ENCODE measurements at regions not wholly inside any gene's neighbourhood (a gene's known extent, or its start where the extent isn't known, plus 50 kb on each side); places are given as distances from the start of the nearest gene placed in this dataset.

DNA sequence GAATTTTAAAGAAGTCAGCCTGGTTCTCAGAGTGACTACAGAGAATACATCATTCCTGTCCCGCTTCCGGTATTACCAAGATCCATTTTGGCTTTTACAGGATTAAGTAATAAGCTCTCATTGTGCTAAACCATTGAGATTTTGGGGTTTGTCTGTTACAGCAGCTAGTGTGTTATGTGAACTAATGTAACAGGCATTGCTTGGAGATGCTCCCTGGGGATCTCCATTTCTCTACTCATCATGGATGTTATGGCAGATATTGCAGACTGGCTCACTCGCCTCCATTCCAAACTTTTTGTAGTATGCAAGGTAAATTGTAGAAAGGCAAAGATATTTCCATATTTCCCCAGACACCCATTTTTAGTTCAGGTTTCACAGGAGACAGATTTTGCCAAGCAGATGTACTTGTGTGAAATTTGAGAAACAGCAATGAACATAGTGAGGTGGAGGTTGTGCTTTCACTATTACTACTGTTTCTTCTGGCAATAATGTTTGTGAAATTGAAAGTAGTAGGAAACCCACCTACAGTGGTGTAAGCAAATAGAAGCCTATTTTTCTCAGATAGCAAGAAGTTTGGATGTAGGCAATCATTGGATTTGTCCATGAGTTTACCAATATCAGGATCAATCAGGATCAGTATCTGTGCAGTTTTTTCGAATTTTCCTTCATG is 177.1 kb upstream of the GALNT15 start:
- intact Hi-C loops (cut with micrococcal nuclease): no loop called here
- Histone ChIP-seq H3K4me2 (replicated peaks; ENCODE audit: low read depth, low read length, poor library complexity, severe bottlenecking) (no peak overlapping the region), H3K27me3 (replicated peaks in 1 of 4; ENCODE audit: control extremely low read depth in 1 of 4, control insufficient read depth in 3 of 4, insufficient read depth in 4 of 4, low read length in 3 of 4) (no peaks in the 10 kb centered on the region), H4K20me1 (ENCODE audit: control insufficient read depth, insufficient read depth, low read length, poor library complexity, severe bottlenecking) (no peaks in the 10 kb centered on the region), H3K79me2 (ENCODE audit: control insufficient read depth, insufficient read depth, low read length) (no peaks in the 10 kb centered on the region), H2AFZ (ENCODE audit: insufficient read depth, low read depth, low read length, poor library complexity, severe bottlenecking) (no peak overlapping the region), H3K9me3 (ENCODE audit: control extremely low read depth in 1 of 3, control insufficient read depth in 2 of 3, insufficient read depth in 1 of 3, low read length in 2 of 3) (peaks cover 0 to 1% (median 0%) of the 10 kb centered on the region in 3 donors), H3K27ac (ENCODE audit: low read length in 2 of 2) (no peak overlapping the region), H3K36me3 (replicated peaks in 1 of 2; ENCODE audit: control extremely low read depth in 1 of 2, control insufficient read depth in 1 of 2, extremely low read depth in 1 of 2, insufficient read depth in 2 of 2, low read length in 1 of 2) (no peaks in the 10 kb centered on the region), H3K4me3 (ENCODE audit: control extremely low read depth in 1 of 5, extremely low read depth in 1 of 5, insufficient read depth in 1 of 5, low read depth in 2 of 5, low read length in 4 of 5) (no peak overlapping the region), H3K9ac (ENCODE audit: low read length) (no peak overlapping the region), H3K4me1 (ENCODE audit: control insufficient read depth in 2 of 2, insufficient read depth in 2 of 2, low read length in 2 of 2) (no peaks in the 10 kb centered on the region)
- ChIA-PET CTCF (no interaction called here), POLR2A (no interaction called here)
- Mint-ChIP-seq H3K27ac (no peak overlapping the region), H3K9me3 (ENCODE audit: insufficient read depth) (no peaks in the 10 kb centered on the region), H3K27me3 (peaks cover 3% of the 10 kb centered on the region), H3K4me1 (no peaks in the 10 kb centered on the region), H3K4me3 (no peak overlapping the region)
- no peak for ATAC-seq (ENCODE audit: low read depth)
- TF ChIP-seq, protein P1, sequence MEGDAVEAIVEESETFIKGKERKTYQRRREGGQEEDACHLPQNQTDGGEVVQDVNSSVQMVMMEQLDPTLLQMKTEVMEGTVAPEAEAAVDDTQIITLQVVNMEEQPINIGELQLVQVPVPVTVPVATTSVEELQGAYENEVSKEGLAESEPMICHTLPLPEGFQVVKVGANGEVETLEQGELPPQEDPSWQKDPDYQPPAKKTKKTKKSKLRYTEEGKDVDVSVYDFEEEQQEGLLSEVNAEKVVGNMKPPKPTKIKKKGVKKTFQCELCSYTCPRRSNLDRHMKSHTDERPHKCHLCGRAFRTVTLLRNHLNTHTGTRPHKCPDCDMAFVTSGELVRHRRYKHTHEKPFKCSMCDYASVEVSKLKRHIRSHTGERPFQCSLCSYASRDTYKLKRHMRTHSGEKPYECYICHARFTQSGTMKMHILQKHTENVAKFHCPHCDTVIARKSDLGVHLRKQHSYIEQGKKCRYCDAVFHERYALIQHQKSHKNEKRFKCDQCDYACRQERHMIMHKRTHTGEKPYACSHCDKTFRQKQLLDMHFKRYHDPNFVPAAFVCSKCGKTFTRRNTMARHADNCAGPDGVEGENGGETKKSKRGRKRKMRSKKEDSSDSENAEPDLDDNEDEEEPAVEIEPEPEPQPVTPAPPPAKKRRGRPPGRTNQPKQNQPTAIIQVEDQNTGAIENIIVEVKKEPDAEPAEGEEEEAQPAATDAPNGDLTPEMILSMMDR (IDR thresholded peaks at IDR 0.05): no peak
- no peak for TF ChIP-seq EZH2 (IDR thresholded peaks at IDR 0.05; ENCODE audit: borderline replicate concordance, insufficient read depth, low read depth, low read length, poor library complexity, severe bottlenecking)
- 93% methylated on average over 2 of the region's 4 CpGs for WGBS (ENCODE audit: insufficient coverage)
- DNase-seq: no peak

DNA sequence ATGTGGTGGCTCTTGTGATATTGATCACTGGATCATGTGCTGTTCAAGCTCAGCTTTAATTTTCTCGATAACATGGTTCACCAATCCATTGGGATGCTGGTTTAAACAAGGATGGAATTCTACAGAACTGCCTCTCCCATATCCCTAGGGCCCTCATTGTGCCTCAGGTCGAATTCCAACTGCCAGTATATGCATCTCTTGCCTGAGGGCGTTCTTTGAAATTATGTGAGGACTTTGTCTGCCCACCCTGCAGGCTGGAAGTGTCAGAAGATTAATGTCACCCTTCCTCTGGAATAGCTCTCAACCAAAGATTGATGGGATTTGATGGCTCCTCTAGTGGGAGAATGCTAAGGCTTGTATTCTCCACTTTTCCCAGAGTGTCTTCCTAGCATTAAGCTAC is 175.6 kb upstream of the GALNT15 start:
- Histone ChIP-seq H4K20me1 (ENCODE audit: control insufficient read depth, insufficient read depth, low read length, poor library complexity, severe bottlenecking) (no peaks in the 10 kb centered on the region), H3K9me3 (ENCODE audit: control extremely low read depth in 1 of 3, control insufficient read depth in 2 of 3, insufficient read depth in 1 of 3, low read length in 2 of 3) (no peaks in the 10 kb centered on the region), H2AFZ (ENCODE audit: insufficient read depth, low read depth, low read length, poor library complexity, severe bottlenecking) (no peak overlapping the region), H3K4me3 (ENCODE audit: control extremely low read depth in 1 of 5, extremely low read depth in 1 of 5, insufficient read depth in 1 of 5, low read depth in 2 of 5, low read length in 4 of 5) (no peak overlapping the region), H3K79me2 (ENCODE audit: control insufficient read depth, insufficient read depth, low read length) (no peaks in the 10 kb centered on the region), H3K27me3 (replicated peaks in 1 of 4; ENCODE audit: control extremely low read depth in 1 of 4, control insufficient read depth in 3 of 4, insufficient read depth in 4 of 4, low read length in 3 of 4) (no peaks in the 10 kb centered on the region), H3K27ac (ENCODE audit: low read length in 2 of 2) (no peak overlapping the region), H3K36me3 (replicated peaks in 1 of 2; ENCODE audit: control extremely low read depth in 1 of 2, control insufficient read depth in 1 of 2, extremely low read depth in 1 of 2, insufficient read depth in 2 of 2, low read length in 1 of 2) (no peaks in the 10 kb centered on the region), H3K4me2 (replicated peaks; ENCODE audit: low read depth, low read length, poor library complexity, severe bottlenecking) (no peak overlapping the region), H3K4me1 (ENCODE audit: control insufficient read depth in 2 of 2, insufficient read depth in 2 of 2, low read length in 2 of 2) (no peaks in the 10 kb centered on the region), H3K9ac (ENCODE audit: low read length) (no peak overlapping the region)
- no peak for ATAC-seq (ENCODE audit: low read depth)
- DNase-seq: no peak
- H3K9me3 Mint-ChIP-seq (ENCODE audit: insufficient read depth): no peaks in the 10 kb centered on the region
- H3K27me3 Mint-ChIP-seq: peaks cover under 1% of the 10 kb centered on the region
- ChIA-PET CTCF (interaction anchor here (1.0 kb wide), 1 partner anchor 16 kb away, joined by 5 read pairs; no protein-coding TSS in a partner anchor), POLR2A (no interaction called here)
- WGBS (ENCODE audit: insufficient coverage): no CpG with 5 or more reads among the region's 3 CpGs
- no peaks in the 10 kb centered on the region for H3K4me1 Mint-ChIP-seq
- no peak overlapping the region for H3K27ac Mint-ChIP-seq
- intact Hi-C loops (cut with micrococcal nuclease): no loop called here
- TF ChIP-seq EZH2 (IDR thresholded peaks at IDR 0.05; ENCODE audit: borderline replicate concordance, insufficient read depth, low read depth, low read length, poor library complexity, severe bottlenecking): no peak
- TF ChIP-seq, protein P1 (IDR thresholded peaks at IDR 0.05): no peak
- no peak overlapping the region for H3K4me3 Mint-ChIP-seq
